ENCODE measurements at regions not wholly inside any gene's neighbourhood (a gene's known extent, or its start where the extent isn't known, plus 50 kb on each side); places are given as distances from the start of the nearest gene placed in this dataset.
"Not testable (repeated sequence)": the region's sequence is repeated elsewhere in the genome, so short reads cannot be mapped to it uniquely, and the experiment has no call there.

DNA sequence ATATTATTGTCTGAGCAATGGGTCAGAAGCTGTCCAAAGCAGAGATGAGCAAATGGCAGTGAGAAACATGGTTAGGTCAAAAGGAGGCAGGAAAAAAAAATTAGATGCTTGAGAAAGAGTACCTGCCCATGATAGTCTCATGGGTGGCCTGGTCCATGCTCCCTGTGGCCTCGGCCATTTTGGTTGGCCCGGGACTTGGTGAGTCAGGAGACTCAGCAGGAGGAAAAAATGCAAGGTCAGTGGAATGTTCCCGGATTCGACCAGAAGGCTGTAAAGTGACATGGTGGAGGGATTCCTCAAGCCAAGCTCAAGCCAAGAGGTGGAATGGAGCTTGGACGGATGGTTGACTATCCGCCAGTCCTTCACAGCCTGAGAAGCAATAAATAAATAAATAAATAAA, 236.7 kb downstream of the ASMT start:
- no peak for TF ChIP-seq CTCF (conservative IDR thresholded peaks at IDR 0.05; ENCODE audit: low read length)
- DNase-seq (ENCODE audit: low read depth) = no peak
- no peak overlapping the region for H3K4me3 ChIP-seq (ENCODE audit: low read length)

DNA sequence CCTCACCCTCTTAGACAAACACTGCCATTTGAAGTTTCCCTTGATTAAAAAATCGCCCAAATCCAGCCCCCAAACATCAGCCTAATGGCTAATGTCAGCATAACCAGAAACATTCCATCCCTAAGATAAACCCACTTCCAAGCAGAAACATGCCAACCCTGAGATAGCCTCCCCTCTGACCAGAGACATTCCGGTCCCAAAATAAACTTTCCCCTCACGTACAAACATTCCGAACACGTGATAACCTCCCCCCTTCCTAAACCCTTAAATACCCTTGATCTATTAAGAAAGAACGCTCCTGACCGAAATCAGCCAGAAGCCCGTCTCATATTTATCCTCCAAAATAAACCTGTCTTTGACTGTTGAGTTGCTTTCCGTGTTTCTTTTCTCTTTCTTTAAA, 237.2 kb downstream of the ASMT start:
- no peak overlapping the region for H3K4me3 ChIP-seq (ENCODE audit: low read length)
- no peak for TF ChIP-seq CTCF (conservative IDR thresholded peaks at IDR 0.05; ENCODE audit: low read length)
- DNase-seq (ENCODE audit: low read depth) = no peak

DNA sequence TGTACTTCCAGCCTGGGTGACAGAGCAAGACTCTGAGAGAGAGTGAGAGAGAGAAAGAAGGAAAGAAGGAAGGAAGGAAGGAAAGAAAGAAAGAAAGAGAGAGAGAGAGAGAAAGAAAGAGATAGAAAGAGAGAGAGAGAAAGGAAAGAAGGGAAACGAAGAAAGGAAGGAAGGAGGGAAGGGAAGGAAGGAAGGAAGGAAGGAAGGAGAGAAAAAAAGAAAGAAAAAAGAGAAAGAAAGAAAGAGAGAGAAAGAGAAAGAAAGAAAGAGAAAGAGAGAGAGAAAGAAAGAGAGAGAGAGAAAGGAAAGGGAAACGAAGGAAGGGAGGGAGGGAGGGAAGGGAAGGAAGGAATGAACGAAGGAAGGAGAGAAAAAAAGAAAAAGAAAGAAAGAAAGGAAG, 238.6 kb downstream of the ASMT start:
- no peak overlapping the region for H3K4me3 ChIP-seq (ENCODE audit: low read length)
- no peak for TF ChIP-seq CTCF (conservative IDR thresholded peaks at IDR 0.05; ENCODE audit: low read length)
- DNase-seq (ENCODE audit: low read depth) = no peak

DNA sequence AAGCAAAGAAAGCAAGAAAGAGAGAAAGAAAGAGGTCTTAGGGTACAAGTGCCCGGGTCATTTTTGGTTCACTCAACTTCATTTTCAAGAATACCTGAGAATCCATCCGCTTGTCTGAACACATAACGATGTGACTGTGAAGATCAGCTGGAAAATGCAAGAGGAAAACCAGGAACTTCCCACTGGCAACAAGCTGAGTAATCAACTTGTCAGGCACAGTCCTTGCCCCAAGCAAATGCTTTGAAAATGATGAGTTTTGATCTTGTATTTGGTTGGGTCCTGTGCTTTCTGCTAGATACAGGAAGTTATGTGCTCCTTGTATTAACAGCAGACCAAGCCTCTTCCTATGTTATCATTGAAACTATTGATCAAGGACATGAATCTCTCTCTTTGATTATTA, 239.1 kb downstream of the ASMT start:
- no peak for DNase-seq (ENCODE audit: low read depth)
- TF ChIP-seq CTCF (conservative IDR thresholded peaks at IDR 0.05; ENCODE audit: low read length) = no peak
- no peak overlapping the region for H3K4me3 ChIP-seq (ENCODE audit: low read length)

- DNase-seq (ENCODE audit: low read depth) = not testable (repeated sequence)
Observed at GRCh38 chrX:1854861-1855260, 240.0 kb downstream of the ASMT start.

DNA sequence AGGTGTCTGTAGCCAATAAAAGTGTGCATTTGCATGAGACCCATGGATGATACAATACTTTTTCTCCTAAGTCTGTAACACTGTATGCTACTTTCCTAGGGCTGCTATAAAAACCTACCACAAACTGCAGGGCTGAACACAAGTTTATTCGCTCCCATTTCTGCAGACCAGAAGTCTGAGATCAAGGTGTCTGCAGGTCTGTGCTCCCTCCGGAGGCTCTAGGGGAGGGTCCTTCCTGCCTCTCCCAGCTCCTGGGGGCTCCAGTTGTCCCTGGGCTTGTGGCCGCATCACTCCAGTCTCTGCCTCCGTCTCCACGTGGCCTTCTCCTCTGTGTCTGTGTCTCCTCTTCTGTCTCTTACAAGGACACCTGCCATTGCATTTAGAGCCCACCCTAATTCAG, 244.4 kb downstream of the ASMT start:
- H3K4me3 ChIP-seq (ENCODE audit: low read length); DNase-seq (ENCODE audit: low read depth): not testable (repeated sequence)

More at GRCh38 chrX:1854861-1855260, 240.0 kb downstream of the ASMT start:
- H3K4me3 ChIP-seq (ENCODE audit: low read length) = not testable (repeated sequence)

DNA sequence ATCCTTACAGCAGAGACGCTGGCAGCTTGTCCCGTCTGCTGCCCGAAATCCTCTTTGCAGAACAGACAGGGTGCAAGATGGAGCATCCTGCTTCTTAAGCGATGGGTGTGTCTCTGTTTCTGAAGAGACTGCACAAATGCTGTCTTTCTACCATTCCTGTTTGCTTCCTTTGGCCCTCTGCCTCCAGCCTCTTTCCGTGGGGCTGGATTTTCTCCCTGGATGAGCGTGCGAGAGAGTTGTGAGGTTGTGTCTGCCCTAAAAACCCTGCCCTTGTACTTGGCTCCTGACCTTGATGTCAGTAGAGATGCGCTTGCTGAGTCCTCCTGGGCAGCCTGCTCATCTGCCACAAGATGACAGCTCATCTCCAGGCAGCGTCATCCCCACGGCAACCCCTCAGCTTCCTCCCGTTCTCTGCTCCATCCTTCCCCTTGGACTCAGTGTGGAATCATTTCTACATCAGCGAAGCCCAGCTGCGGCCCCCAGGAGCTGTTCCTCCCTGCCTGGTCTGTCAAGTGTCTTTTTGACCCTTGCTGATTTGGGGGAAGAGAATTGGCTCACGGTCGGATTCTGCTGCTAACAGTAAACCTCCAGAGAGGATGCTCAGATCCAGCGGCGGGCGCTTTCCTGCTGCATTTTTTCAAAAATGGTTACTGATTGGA, 246.2 kb downstream of the ASMT start:
- no peak overlapping the region for H3K4me3 ChIP-seq (ENCODE audit: low read length)
- no peak for TF ChIP-seq CTCF (conservative IDR thresholded peaks at IDR 0.05; ENCODE audit: low read length)
- no peak for DNase-seq (ENCODE audit: low read depth)

DNA sequence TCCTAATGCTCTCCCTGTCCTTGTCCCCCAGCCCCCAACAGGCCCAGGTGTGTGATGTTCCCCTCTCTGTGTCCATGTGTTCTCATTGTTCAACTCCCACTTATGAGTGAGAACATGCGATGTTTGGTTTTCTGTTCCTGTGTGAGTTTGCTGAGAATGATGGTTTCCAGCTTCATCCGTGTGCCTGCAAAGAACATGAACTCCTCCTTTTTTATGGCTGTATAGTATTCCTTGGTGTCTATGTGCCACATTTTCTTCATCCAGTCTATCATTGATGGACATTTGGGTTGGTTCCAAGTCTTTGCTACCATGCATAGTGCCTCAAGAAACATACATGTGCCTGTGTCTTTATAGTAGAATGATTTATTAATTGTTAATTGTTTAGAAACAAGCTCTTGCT, 249.1 kb downstream of the ASMT start:
- not testable (repeated sequence) for DNase-seq (ENCODE audit: low read depth); H3K4me3 ChIP-seq (ENCODE audit: low read length)

DNA sequence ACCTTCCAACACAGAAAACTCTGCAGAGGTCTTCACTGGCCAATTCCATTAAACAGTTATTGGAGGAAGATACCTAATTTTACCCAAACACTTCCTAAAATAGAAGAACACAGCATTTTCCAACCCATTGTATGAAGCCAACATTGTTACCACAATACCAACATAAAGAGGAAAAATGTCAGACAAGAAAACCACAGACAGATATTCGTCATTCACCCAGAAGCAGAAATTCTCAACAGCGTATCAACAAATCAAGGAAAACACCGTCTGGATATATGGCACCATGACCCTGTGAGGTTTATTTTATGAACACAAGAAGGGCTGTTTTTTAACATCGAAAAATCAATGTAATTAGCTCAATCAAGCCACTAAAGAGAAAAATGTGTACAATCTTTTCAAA, 255.6 kb downstream of the ASMT start:
- H3K4me3 ChIP-seq (ENCODE audit: low read length) = no peak overlapping the region
- TF ChIP-seq CTCF (conservative IDR thresholded peaks at IDR 0.05; ENCODE audit: low read length) = no peak
- peak; percentile 13 for DNase-seq (ENCODE audit: low read depth)

Data from AG10803 (cell line).